HEK293T (cell line): ENCODE measurements at regions not wholly inside any gene's neighbourhood (a gene's known extent, or its start where the extent isn't known, plus 50 kb on each side); places are given as distances from the start of the nearest gene placed in this dataset.

Source experiments
- BHLHE40 ChIP-seq: fragments of 450-650 bp; IDR thresholded peaks from 2 replicates; pipeline ENCODE4 v1.6.1; 2016; ENCODE audit warnings: mild to moderate bottlenecking, moderate library complexity, borderline replicate concordance
- CTBP1 ChIP-seq: fragments of 450-650 bp; IDR thresholded peaks from 2 replicates; pipeline ENCODE4 v1.6.1; 2016; ENCODE audit warnings: borderline replicate concordance
- FOXA1 ChIP-seq: fragments of 450-650 bp; IDR thresholded peaks from 2 replicates; pipeline ENCODE4 v1.6.1; 2016; ENCODE audit warnings: mild to moderate bottlenecking
- NFRKB ChIP-seq: fragments of 450-650 bp; IDR thresholded peaks from 2 replicates; pipeline ENCODE4 v1.6.1; 2016; ENCODE audit warnings: mild to moderate bottlenecking, moderate library complexity
- SP1 ChIP-seq: fragments of 450-650 bp; IDR thresholded peaks from 2 replicates; pipeline ENCODE4 v1.6.1; 2017
- SUZ12 ChIP-seq: fragments of 450-650 bp; IDR thresholded peaks from 2 replicates; pipeline ENCODE4 v1.6.1; 2016; ENCODE audit warnings: mild to moderate bottlenecking

DNA sequence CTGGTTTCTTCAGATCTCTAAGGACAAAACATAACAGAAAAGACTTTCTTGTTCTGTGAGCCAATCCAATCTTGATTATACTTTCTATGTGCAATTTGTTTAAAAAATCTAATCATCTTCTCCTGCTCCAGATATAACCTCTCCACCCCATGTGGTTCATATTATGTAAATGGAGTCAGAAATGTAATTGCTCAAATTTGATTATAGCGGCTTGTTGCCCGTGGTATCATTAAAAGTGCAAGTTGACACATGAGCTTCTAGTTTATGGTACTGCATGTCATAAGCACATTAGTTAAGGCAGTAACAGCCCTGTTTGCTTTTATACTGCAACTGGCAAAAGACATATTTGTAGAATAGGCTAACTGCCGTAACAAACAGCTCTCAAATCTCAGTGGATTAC, 715.1 kb upstream of the CDH7 start:
- TF ChIP-seq SP1 (no peak), SUZ12 (no peak), CTBP1 (no peak), NFRKB (no peak), BHLHE40 (no peak), FOXA1 (no peak)
